Putamen (tissue), 1 donor: ENCODE measurements at regions not wholly inside any gene's neighbourhood (a gene's known extent, or its start where the extent isn't known, plus 50 kb on each side); places are given as distances from the start of the nearest gene placed in this dataset.
"Not testable (repeated sequence)": the region's sequence is repeated elsewhere in the genome, so short reads cannot be mapped to it uniquely, and the experiment has no call there.

Experiments used
- DNase-seq: peaks from one replicate; pipeline ENCODE4 v3.0.0-alpha.2; 2016; ENCODE audit warnings: low spot score

DNA sequence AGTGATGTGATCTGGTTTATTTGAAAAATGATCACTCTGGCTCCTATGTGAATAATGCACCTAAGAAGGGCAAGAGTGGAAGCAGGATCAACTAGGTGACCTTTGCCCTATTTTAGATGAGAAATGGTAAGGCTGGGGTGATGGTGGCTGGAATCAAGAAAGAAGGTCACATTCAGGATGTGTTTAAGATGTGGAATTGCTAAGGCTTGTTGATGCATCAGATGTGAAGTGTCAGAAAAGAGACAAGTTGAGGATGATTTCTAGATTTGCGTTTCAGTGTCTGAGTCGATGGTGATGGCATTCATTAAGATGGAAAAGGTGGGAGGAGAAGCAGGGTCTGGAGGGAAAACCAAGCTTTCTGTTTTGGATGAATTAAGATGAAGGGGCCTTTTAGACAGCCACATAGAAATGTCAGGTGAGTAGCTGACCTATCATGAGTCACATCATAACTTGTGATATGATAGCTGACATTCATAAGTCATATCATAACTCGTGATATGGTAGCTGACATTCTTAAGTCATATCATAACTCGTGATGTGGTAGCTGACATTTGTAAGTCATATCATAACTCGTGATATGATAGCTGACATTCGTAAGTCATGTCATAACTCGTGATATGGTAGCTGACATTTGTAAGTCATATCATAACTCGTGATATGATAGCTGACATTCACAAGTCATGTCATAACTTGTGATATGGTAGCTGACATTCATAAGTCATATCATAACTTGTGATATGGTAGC is 101.2 kb upstream of the SEC11C start:
- no peak for DNase-seq

DNA sequence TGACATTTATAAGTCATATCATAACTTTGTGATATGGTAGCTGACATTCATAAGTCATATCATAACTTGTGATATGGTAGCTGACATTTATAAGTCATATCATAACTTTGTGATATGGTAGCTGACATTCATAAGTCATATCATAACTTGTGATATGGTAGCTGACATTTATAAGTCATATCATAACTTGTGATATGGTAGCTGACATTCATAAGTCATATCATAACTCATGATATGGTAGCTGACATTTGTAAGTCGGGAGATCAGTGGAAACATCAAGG is 100.7 kb upstream of the SEC11C start:
- DNase-seq: not testable (repeated sequence)

DNA sequence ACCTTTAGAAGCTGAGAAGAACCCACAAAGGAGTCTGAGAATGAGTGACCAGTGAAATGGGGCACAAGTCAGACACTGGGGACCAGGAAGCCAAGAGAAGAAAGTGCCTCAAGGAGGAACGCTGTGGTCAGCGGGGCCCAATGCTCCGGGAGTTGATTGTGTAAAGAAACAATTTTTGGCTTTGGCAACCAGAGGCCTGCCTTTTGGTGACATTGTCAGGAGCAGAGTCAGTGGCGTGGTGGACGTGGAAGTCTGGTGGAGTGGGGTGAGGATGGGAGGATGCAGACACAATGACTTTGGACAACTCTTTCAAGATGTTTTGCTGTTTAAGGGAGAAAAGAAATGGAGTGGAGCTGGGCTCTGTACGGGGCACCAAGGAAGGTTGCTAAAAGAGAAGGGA is 100.2 kb upstream of the SEC11C start:
- DNase-seq: no peak

DNA sequence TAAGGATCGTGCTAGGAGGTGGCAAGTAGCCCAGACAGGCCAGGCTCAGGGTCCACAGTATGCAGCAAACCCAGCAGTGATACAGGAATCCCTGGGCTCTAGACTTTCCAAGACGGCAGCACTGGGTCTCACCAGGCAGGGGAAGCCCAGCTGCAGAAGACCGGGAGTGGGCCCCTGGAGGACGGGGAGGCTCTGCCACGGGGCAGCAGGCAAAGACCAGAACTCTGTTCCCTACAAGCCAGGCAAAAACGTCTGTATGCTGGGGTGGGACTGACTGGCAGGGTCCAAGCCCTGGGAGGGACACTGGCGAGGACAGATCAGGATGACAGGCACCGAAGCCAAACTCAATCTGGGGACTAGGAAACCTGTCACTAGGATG is 98.9 kb upstream of the SEC11C start:
- no peak for DNase-seq

DNA sequence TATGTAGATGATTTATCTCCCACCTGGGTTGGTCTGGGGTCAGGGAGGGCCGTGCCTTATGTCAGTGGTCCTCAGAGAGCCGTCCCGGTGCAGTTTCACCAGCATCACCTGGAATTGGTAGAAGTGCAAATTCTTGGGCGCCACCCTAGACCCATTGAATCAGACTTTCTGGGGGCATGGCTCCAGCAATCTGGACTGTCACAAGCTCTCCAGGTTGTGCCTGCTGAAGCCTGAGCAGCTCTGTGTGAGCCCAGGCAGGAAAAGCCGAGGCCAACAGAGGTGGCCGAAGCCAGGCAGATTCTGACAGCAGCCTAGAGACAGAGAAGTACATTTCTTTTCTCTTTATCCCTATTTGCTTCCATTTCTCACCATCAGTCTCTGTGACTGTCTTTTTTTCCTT is 98.4 kb upstream of the SEC11C start:
- no peak for DNase-seq

DNA sequence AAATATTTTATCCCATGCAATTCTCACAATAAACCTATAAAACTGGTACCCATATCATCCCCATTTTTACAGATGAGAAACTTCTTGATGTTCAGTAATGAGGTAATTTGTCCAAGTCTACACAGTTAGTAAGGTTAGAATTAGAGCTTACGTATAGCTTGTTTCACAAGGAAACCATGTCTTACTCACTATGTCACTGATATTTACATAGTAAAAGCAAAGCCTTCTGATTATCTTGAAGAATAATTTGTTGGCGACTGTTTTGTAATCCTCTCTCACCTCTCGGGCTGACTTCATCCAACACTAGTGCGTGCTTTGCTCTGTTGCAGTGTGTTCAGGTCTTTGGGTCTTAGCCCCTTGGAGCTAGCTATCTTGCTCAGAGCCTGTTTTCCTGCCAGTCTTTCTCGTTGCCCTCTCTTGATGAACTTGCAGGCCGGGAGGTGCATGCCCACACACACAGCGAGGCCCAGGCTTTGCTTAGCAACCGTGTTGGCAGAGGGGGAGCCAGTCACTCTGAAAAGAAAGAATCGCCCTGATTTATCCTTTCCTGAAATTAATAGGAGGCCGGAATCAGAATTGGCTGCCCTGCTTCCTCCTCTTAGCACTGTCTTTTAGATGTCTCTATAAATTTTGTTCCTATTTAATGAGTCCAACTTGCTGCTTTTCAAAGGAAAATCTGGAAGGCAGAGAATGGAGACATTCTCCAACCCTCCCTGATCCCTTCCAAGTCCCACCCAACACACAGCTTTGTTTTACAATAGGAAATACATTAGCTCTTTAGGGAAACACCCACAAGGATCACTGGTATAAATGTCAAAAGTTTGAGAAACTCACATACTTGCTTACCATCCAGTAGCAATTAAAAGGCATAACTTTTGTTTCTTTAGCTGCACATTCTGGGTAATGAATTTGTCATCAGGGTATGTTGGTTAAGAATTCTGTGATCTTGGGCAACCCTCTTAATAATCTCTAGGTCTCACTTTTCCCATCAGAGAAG is 97.6 kb upstream of the SEC11C start:
- peak; percentile 58 for DNase-seq

DNA sequence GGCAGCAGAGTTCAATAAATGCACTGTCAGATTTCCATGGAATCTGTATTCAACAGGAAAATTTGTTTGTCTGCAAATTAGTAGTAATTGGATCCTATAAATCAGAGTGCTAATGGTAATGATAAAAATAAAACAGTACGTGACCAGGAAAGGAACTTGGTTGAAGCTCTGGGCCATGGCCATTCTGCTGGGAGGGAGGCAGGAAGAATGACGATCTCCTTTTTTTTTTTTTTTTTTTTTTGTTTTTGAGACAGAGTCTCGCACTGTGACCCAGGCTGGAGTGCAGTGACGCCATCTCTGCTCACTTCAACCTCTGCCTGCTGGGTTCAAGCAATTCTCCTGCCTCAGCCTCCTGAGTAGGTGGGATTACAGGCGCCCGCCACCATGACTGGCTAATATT is 94.8 kb upstream of the SEC11C start:
- DNase-seq: no peak

DNA sequence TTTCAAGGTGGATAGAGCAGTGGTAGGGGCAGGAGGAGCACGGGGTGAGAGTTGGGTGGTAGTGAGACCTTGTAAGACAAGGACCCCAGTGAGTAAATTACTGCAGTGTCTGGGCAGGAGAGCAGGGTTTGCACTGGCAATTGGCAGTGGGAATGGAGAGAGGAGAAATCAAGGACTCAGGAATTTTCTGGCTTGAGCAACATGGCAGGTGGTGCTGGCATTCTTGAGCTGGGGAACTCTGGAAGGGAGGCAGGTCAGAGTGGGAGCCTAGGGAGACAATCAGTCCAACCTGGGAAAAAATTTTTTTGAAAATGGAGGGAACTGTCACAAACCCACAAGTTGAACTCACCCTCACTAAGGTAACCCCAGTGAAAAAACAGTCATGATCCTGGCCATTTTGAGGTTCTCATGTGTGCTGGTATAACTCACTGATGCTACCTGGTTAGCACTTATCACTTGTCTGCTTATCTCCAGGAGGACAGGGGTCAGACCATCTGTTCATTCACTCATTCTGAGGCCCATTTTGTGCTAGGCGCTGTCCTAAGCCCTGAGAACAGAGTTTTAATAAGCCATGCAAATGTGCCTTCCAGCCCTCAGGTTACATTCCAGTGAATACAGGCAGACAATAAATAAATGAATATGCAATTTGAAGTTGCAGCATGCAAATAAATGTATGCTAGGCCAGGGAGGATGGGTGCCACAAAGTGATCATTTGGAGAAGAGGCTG is 92.2 kb upstream of the SEC11C start:
- no peak for DNase-seq

DNA sequence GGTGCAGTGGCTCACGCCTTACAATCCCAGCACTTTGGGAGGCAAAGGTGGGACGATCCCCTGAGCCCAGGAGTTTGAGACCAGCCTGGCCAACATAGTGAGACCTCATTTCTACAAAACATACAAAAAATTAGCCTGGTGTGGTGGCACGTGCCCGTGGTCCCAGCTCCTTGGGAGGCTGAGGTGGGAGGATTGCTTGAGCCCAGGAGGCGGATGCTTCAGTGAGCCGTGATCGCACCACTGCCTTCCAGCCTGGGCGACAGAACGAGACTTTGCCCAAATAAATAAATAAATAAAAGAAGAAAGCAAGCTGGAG is 91.7 kb upstream of the SEC11C start:
- no peak for DNase-seq

DNA sequence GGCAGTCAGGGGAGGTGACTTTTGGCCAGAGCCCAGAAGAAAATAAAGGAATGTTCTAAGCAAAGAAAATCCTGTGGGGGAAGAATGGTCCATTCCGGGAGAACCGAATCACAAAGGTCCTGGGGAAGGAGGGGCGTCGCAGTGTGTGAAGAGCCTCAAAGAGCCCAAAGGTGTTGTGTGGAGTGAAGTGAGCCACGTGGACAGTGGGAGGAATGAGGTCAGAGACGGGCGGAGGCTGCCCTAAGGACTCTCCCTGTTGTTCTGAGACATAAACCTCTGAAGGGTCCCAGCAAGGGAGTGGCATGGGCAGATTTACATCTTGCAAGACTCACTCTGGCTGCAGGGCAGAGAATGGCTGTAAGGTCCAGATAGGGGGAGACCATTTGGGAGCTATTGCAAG is 91.3 kb upstream of the SEC11C start:
- no peak for DNase-seq

DNA sequence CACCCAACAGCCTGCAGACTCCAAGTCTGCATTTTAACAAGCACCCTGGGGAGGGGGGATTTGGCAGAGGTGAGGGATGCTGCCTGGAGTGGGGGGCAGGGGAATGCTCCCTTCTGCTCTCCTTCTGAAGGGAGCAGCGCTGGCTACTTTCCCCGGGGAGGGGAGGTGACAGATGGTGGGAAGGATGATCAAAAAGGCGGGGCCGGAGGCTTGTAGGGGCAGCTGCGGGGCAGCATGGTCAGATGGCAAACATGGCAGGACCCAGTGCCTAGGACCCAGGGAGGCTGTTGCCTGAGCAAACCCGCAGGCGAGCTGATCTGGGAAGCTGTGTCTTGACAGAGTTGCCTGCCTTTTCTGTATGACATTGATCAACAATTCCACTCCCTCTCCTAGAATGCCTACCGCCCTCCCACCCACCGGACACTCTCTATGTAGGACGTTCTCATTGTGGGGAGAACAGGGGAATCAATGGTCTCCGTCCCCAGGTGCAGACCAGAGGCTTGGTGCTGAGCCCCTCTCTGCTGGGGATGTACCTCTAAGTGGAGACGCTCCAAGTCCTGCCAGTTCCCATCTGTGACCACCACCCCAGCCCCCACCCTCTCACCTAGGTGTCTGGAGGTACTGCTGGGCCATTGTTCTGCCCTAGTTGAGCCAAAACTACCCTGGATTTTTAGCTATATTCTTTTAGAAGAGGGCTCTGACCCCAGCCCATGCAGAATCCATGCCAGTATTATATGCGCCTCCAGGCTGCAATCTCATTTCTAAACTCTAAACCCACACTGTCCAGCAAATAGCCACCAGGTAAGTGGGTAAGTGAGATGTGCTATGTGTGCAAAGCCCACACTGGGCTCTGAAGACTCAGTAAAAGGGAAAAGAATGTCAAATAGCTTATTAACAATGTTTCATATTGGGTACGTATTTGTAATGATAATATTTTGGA is 89.7 kb upstream of the SEC11C start:
- DNase-seq: no peak

DNA sequence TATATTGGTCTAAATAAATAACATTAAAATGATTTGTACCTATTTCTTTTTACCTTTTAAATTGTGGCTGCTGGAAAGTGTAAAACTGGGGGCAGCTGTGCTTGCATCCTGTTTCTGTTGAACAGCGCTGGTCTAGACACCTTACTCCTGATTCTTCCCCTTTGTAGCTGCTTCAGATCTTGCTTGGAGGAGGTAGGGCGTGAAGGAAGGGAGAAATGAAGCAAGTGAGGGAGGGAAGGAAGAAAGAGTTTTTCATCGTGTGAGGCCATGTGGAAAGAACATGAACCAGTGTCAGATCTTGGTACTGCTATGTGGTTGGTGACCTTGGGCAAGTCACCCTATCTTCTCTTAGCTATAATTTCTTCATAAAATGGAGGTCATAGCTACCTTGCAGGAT is 89.0 kb upstream of the SEC11C start:
- DNase-seq: no peak

DNA sequence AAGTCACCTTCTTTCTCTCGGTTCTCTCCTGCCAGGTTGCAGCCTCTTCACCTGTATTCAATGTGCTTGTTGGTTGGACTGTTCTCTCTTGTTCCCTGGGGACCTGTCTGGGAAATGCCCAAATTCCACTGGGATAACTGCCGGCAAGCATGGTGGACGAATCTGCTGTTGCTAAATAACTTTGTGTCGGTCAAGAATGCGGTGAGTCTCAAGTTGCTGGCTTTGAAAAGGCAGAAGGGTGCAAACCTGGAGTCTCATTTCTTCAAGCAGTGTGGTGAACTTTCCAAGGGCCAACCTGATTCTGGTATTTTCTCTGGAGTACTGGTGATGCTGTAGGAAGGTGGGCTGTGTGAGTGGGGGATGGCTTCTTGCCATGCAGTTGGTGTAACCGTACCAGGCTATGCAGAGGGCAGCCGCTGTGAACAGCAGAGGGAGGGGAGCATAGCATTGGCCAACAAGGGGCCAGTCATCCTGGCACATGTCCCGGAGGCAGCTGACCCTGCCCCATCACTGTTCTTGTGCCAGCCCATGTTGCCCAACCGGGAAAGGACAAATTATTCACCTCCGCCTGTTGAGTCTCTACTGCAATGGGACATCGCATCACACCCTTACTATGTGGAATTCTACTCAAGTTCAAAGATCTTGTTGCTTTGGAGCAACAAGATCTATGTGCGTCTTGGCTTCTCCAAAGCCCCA is 88.1 kb upstream of the SEC11C start:
- DNase-seq: no peak

DNA sequence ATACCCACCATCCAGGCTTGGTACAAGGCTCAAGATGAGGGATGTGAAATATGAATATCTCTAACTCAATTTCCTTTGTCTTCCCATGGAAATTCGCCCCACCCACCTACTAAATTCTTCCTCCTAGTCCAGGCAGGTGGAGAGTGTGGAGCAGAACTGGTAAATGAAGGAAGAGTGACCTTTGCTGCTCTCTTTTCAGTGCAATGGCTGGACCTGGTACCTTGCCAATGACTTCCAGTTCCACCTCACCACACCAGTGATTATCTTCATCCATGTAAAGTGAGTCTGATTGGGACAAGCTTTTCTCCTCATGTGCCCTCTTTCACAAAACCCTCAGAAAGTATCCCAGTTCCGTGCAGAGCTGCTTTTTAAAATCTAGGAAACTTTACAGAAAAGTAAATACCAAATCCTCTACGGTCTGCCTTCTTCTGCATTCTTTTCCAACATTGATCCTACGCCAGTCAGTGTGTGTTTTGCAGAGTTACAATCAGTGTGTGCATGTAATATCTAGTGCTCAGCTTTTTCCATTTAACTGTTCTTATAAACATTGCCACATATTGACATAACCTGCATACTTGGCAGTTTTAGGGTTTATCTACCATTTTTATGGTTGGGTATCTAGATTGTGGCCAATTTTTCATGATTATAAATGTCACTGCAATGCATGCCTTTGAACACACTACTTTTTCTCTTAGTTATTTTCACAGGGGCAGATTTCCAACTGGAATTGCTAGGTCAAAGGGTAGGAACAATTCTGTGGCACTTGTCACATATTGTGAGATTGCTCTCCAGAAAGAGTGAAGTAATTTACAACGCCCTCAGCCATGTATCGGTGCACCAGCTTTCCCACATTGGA is 86.5 kb upstream of the SEC11C start:
- DNase-seq: no peak

DNA sequence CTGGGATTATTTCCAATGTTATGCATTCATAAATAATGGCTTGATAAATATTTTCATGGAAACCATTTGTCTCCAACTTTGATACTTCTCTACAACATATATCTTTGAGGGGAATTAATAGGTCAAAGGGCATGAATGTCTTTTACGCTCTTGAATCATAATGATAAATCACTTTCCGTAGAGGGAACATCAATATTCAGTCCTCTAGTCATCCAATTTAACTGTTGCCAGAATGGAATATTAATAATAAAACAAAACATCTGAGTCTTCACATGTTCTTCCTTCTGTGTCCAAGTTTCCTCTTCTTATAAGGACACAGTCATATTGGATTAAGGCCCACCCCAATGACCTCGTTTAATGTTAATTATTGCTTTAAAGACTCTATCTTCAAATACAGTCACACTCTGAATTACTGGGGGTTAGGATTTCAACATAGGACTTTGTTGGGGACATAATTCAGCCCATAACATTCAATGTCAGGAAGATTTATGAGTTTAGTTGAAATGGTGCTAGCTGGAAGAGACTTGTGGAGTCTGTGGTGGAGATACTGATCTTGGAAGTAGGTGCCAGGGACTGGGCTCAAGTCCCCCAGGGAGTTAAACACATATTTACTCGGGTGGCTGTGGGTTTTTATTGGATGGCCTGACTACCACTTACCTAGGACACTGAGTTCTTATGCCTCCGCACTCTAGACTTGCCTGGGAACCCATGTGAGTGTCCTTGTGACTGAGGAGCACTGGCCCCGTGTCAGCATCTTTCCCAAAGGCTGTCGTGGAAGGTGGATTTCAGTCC is 85.0 kb upstream of the SEC11C start:
- DNase-seq: no peak

DNA sequence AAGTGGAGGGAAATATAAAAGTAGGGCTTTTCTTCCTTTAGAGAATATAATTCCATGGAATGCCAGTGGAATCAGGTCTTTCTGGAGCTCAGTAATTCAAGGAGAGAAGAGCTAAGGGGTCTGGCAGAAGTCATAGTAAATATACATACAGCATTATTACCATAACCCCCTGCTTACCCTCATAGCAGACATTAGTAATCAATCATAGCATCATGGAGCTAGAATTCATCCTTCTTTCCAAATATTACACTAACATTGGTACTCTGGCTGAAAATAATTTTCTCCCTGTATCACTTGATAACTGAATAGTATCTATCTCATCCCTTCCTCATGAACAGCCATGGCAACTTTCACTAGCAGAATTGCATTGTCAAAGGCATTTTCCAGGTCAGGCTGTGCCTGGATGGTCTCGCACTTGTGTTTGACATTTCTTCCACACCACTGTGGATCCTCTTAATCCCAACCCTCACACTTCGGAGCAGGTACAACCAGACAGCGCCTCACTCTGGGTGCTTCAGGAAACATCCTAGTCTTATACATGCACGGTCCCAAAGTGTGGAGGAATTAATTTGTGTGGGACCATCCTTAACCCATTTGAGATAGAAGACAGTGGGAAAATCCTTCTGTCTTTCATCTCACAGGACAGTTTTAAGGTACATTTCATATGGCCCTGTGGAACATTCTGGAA is 84.2 kb upstream of the SEC11C start:
- no peak for DNase-seq

DNA sequence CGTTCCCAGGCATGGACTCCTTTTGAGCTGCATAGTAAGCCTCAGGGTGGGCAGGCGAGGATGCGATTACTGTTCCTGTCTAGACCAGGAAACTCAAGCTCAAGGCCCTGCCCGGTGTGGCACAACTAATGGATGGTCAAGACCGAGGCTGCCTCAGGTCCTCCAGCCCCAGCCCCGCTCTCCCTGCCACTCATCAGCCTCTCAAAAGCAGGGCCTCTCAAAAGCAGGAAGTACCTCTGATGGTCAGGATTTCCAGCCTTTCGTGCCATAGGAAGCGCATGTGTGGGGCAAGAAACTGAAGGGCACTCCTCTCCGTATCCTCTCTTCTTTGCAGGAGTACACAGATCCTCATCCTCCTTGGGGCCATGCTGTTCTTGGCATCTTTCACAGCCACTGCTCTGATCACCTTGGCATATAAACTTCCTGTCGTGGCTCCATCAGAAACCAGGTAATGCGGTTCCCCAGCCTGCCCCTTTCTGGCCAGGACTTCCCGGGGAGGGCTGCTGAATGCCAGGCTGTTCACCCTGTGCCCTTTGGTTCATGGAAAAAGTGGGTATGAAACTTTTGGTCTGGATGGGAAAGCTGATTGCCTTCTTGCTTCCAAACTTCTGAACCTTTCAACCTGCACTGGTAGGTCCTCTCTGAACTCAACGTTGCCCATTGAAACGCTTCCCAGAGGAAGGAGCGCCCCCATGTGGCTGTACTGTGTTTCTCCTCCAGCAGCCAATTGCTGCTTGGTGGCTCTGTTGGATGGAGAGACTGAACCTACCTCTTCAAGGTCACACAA is 82.8 kb upstream of the SEC11C start:
- peak; percentile 38 for DNase-seq

DNA sequence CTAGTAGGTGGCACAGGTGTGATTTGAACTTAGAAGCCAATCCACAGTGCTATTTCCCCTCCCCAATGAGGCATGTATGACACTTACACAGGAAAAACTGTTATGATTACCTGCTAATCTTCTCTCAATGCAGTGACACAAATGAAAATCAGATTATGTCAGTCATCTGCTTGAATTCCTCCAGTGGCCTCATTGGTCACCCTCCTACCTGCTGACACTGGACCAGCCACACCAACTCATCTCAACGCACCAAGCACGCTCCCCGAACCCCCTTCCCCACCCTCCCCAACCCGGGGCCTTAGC is 82.2 kb upstream of the SEC11C start:
- DNase-seq: no peak
